SK-N-SH (cell line): ENCODE measurements at regions not wholly inside any gene's neighbourhood (a gene's known extent, or its start where the extent isn't known, plus 50 kb on each side); places are given as distances from the start of the nearest gene placed in this dataset.

Experiments
- CTCF ChIA-PET: fragments of 300-600, 350-600 bp; formaldehyde crosslinking; extraction: SDS; loops from one replicate; lab custom pipeline; 2021; lab: Yijun Ruan, JAX
- POLR2A ChIA-PET: fragments of 350-600 bp; sonication (Branson Sonifier 250); formaldehyde crosslinking; extraction: SDS; loops from one replicate; lab custom pipeline; 2020; ENCODE audit warnings: antibody characterized with exemption, inconsistent platforms; lab: Yijun Ruan, JAX
- DNase-seq: peaks from one replicate; pipeline ENCODE4 v3.0.0; 2012
- H2AFZ ChIP-seq: fragments of 200-600 bp; sonication (generic); 2 replicates; pipeline ENCODE4 v1.8.1; 2016; ENCODE audit warnings: antibody characterized with exemption, mild to moderate bottlenecking, low read depth
- H3F3A ChIP-seq: fragments of 200-600 bp; sonication (generic); replicated peaks from 2 replicates; pipeline ENCODE3; 2016; ENCODE audit warnings: antibody characterized with exemption, mild to moderate bottlenecking; ENCODE audit not compliant: insufficient read depth
- H3K27ac ChIP-seq, 2 experiments: fragments of 200-500 bp in 1 of 2; fragments of 200-600 bp in 1 of 2; sonication (Bioruptor generic) in 1 of 2; sonication (generic), shearing (Covaris generic) in 1 of 2; 2 replicates each; pipeline versions ENCODE4 v1.5.1 to v1.6.1; 2014 to 2016; ENCODE audit warnings: low read depth in 2 of 2, inconsistent platforms in 1 of 2, low read length in 1 of 2, mild to moderate bottlenecking in 1 of 2, mixed read lengths in 1 of 2
- H3K27me3 ChIP-seq: fragments of 200-600 bp; sonication (generic), shearing (Covaris generic); 2 replicates; pipeline ENCODE4 v1.6.1; 2016; ENCODE audit warnings: mixed run types; ENCODE audit not compliant: insufficient read depth
- H3K36me3 ChIP-seq, 2 experiments: fragments of 200-500 bp in 1 of 2; fragments of 200-600 bp in 1 of 2; sonication (Bioruptor generic) in 1 of 2; sonication (generic) in 1 of 2; replicated peaks in 1 of 2; 2 replicates each; pipeline versions ENCODE3 to v1.5.1; 2014 to 2016; ENCODE audit warnings: low read length in 1 of 2, mild to moderate bottlenecking in 1 of 2; ENCODE audit not compliant: insufficient read depth in 2 of 2, control insufficient read depth in 1 of 2
- H3K4me1 ChIP-seq, 2 experiments: fragments of 200-500 bp in 1 of 2; fragments of 200-600 bp in 1 of 2; sonication (Bioruptor generic) in 1 of 2; sonication (generic), shearing (Covaris generic) in 1 of 2; 2 replicates each; pipeline versions ENCODE4 v1.5.1 to v1.6.1; 2014 to 2016; ENCODE audit warnings: low read depth in 1 of 2, low read length in 1 of 2, mixed run types in 1 of 2; ENCODE audit not compliant: insufficient read depth in 2 of 2, control insufficient read depth in 1 of 2
- H3K4me2 ChIP-seq: fragments of 200-600 bp; sonication (generic), shearing (Covaris generic); 2 replicates; pipeline ENCODE4 v1.6.1; 2017; ENCODE audit warnings: mixed run types
- H3K4me3 ChIP-seq, 2 experiments: fragments of 200-500 bp in 1 of 2; fragments of 200-600 bp in 1 of 2; sonication (Bioruptor generic) in 1 of 2; sonication (generic), shearing (Covaris generic) in 1 of 2; 2 replicates each; pipeline versions ENCODE4 v1.5.1 to v1.8.1; 2014 to 2016; ENCODE audit warnings: low read depth in 2 of 2, inconsistent platforms in 1 of 2, low read length in 1 of 2, mild to moderate bottlenecking in 1 of 2, mixed read lengths in 1 of 2, moderate library complexity in 1 of 2
- H3K79me2 ChIP-seq: fragments of 200-600 bp; sonication (generic); 2 replicates; pipeline ENCODE4 v1.8.1; 2017; ENCODE audit warnings: mild to moderate bottlenecking; ENCODE audit not compliant: insufficient read depth
- H3K9ac ChIP-seq: fragments of 200-600 bp; sonication (generic); 2 replicates; pipeline ENCODE4 v1.6.1; 2017; ENCODE audit warnings: mixed run types
- H3K9me2 ChIP-seq: fragments of 200-600 bp; sonication (generic); 2 replicates; pipeline ENCODE4 v1.6.1; 2017; ENCODE audit warnings: mixed run types
- H3K9me3 ChIP-seq: fragments of 200-600 bp; sonication (generic); 2 replicates; pipeline ENCODE4 v1.6.1; 2017; ENCODE audit warnings: mixed run types, mild to moderate bottlenecking, moderate library complexity
- H4K20me1 ChIP-seq: fragments of 200-600 bp; sonication (generic); 2 replicates; pipeline ENCODE4 v1.6.1; 2017; ENCODE audit warnings: mild to moderate bottlenecking, mixed run types; ENCODE audit not compliant: insufficient read depth
- CHD2 ChIP-seq: fragments of 150-350 bp; IDR thresholded peaks from 2 replicates; pipeline ENCODE4 v1.6.1; 2018; ENCODE audit warnings: low read length; ENCODE audit not compliant: partially characterized antibody
- ELF1 ChIP-seq: IDR thresholded peaks from 2 replicates; pipeline ENCODE4 v1.4.0; 2012
- EP300 ChIP-seq, 2 experiments: IDR thresholded peaks; 2 replicates each; pipeline versions ENCODE4 v1.4.0 to v1.6.1; 2012; ENCODE audit warnings: borderline replicate concordance in 1 of 2, low read depth in 1 of 2, low read length in 1 of 2
- FOSL2 ChIP-seq: IDR thresholded peaks from 2 replicates; pipeline ENCODE4 v1.4.0; 2012; ENCODE audit warnings: low read depth, mild to moderate bottlenecking, moderate library complexity, borderline replicate concordance
- FOXJ3 ChIP-seq: sonication (generic); formaldehyde crosslinking; IDR thresholded peaks from 2 replicates; pipeline ENCODE4 v1.5.1; 2020; ENCODE audit warnings: mild to moderate bottlenecking, missing genetic modification reagents
- FOXM1 ChIP-seq: IDR thresholded peaks from 2 replicates; pipeline ENCODE4 v1.4.0; 2012; ENCODE audit warnings: low read depth, mild to moderate bottlenecking
- IRF3 ChIP-seq: fragments of 150-350 bp; IDR thresholded peaks from 2 replicates; pipeline ENCODE4 v1.6.1; 2016; ENCODE audit warnings: mild to moderate bottlenecking, low read depth, low read length
- MXI1 ChIP-seq: IDR thresholded peaks from 2 replicates; pipeline ENCODE4 v1.6.1; 2012; ENCODE audit warnings: mild to moderate bottlenecking, low read depth, low read length, improper control_type of control experiment
- NFIC ChIP-seq: IDR thresholded peaks from 2 replicates; pipeline ENCODE4 v1.4.0; 2012; ENCODE audit warnings: borderline replicate concordance
- RXRA ChIP-seq: IDR thresholded peaks from 2 replicates; pipeline ENCODE4 v1.4.0; 2012; ENCODE audit warnings: low read depth, mild to moderate bottlenecking, borderline replicate concordance
- SIN3A ChIP-seq: IDR thresholded peaks from 2 replicates; pipeline ENCODE4 v1.6.1; 2012; ENCODE audit warnings: low read depth, mild to moderate bottlenecking, low read length, moderate library complexity, borderline replicate concordance
- SMC3 ChIP-seq: IDR thresholded peaks from 2 replicates; pipeline ENCODE4 v1.6.1; 2012; ENCODE audit warnings: low read depth, low read length, improper control_type of control experiment
- TCF12 ChIP-seq: IDR thresholded peaks from 2 replicates; pipeline ENCODE4 v1.4.0; 2012
- TEAD4 ChIP-seq: IDR thresholded peaks from 2 replicates; pipeline ENCODE4 v1.4.0; 2012; ENCODE audit warnings: mild to moderate bottlenecking, borderline replicate concordance; ENCODE audit not compliant: insufficient read depth
- USF1 ChIP-seq: IDR thresholded peaks from 2 replicates; pipeline ENCODE4 v1.4.0; 2012; ENCODE audit warnings: low read depth, borderline replicate concordance
- YY1 ChIP-seq: IDR thresholded peaks from 2 replicates; pipeline ENCODE4 v1.4.0; 2012; ENCODE audit warnings: low read depth, mild to moderate bottlenecking
- WGBS: methylation state at CpG from one replicate; pipeline ENCODE4 v1.1.6; 2017; ENCODE audit warnings: low lambda C conversion rate; 5-methylcytosine and 5-hydroxymethylcytosine counted together
- TF ChIP-seq, protein P1 (sequence below): IDR thresholded peaks from 2 replicates; pipeline ENCODE4 v1.6.1; 2012; ENCODE audit warnings: mild to moderate bottlenecking, low read depth, low read length, moderate library complexity

DNA sequence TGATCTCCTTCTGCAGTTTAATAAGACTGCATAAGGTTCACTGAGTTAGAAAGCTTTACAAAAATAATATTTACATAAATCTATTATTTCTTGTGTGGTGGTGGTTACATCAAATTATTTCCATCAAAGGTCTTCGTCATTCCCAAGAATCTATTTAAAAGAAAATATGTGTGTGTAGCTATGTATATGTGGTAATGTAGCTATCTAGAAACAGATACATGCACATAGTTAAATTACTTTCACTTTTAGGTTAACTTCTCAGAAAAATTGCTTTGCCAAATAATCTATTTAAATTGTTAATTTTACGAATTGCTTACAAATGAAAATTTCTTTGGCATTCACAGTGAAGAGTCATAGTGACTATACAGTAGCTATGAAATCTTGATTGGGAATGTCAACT lies 633.2 kb downstream of the DMRTA1 start:
- Histone ChIP-seq H3K4me1 (peaks cover 0 to 7% of the 10 kb centered on the region in 2 experiments; a peak in 1 of 4 replicates), H2AFZ (no peak overlapping the region), H3K9me3 (no peaks in the 10 kb centered on the region), H4K20me1 (no peaks in the 10 kb centered on the region), H3K27ac (no peak overlapping the region), H3K9ac (no peak overlapping the region), H3K4me3 (no peak overlapping the region), H3F3A (no peaks in the 10 kb centered on the region), H3K27me3 (no peaks in the 10 kb centered on the region), H3K9me2 (no peaks in the 10 kb centered on the region; the same call in 1 of the 2 replicates), H3K4me2 (peak overlapping the region; percentile 27; the same call in 1 of the 2 replicates), H3K79me2 (no peaks in the 10 kb centered on the region), H3K36me3 (no peaks in the 10 kb centered on the region)
- no peak for TF ChIP-seq CHD2
- no peak for TF ChIP-seq USF1
- TF ChIP-seq TCF12 = no peak
- TF ChIP-seq SMC3 = no peak
- no peak for TF ChIP-seq FOXM1
- TF ChIP-seq YY1 = no peak
- no peak for TF ChIP-seq SIN3A
- TF ChIP-seq, protein P1, sequence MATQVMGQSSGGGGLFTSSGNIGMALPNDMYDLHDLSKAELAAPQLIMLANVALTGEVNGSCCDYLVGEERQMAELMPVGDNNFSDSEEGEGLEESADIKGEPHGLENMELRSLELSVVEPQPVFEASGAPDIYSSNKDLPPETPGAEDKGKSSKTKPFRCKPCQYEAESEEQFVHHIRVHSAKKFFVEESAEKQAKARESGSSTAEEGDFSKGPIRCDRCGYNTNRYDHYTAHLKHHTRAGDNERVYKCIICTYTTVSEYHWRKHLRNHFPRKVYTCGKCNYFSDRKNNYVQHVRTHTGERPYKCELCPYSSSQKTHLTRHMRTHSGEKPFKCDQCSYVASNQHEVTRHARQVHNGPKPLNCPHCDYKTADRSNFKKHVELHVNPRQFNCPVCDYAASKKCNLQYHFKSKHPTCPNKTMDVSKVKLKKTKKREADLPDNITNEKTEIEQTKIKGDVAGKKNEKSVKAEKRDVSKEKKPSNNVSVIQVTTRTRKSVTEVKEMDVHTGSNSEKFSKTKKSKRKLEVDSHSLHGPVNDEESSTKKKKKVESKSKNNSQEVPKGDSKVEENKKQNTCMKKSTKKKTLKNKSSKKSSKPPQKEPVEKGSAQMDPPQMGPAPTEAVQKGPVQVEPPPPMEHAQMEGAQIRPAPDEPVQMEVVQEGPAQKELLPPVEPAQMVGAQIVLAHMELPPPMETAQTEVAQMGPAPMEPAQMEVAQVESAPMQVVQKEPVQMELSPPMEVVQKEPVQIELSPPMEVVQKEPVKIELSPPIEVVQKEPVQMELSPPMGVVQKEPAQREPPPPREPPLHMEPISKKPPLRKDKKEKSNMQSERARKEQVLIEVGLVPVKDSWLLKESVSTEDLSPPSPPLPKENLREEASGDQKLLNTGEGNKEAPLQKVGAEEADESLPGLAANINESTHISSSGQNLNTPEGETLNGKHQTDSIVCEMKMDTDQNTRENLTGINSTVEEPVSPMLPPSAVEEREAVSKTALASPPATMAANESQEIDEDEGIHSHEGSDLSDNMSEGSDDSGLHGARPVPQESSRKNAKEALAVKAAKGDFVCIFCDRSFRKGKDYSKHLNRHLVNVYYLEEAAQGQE = no peak
- TF ChIP-seq ELF1 = no peak
- no peak for TF ChIP-seq FOSL2
- no peak for TF ChIP-seq TEAD4
- no peak for TF ChIP-seq IRF3
- no peak for TF ChIP-seq FOXJ3 (CRISPR knock-in tag)
- TF ChIP-seq MXI1 = no peak
- TF ChIP-seq NFIC = no peak
- TF ChIP-seq EP300 (IDR thresholded peaks at IDR 0.05; ENCODE audit: borderline replicate concordance in 1 of 2, low read depth in 1 of 2, low read length in 1 of 2) = no peak
- TF ChIP-seq RXRA = no peak
- 1% methylated on average over 2 of the region's 2 CpGs for WGBS
- DNase-seq = no peak
- POLR2A ChIA-PET = no interaction called here
- CTCF ChIA-PET = no interaction called here
